Tongue (tissue), 1 donor: ENCODE measurements at regions not wholly inside any gene's neighbourhood (a gene's known extent, or its start where the extent isn't known, plus 50 kb on each side); places are given as distances from the start of the nearest gene placed in this dataset.

Experiments used
- DNase-seq: peaks from one replicate; pipeline ENCODE4 v3.0.0-alpha.2; 2015

GRCh38 chr4:4693258-4693657, 151.4 kb upstream of the STX18 start:
- no peak for DNase-seq

GRCh38 chr4:4690854-4691253, 149.0 kb upstream of the STX18 start:
- DNase-seq, result no peak

DNA sequence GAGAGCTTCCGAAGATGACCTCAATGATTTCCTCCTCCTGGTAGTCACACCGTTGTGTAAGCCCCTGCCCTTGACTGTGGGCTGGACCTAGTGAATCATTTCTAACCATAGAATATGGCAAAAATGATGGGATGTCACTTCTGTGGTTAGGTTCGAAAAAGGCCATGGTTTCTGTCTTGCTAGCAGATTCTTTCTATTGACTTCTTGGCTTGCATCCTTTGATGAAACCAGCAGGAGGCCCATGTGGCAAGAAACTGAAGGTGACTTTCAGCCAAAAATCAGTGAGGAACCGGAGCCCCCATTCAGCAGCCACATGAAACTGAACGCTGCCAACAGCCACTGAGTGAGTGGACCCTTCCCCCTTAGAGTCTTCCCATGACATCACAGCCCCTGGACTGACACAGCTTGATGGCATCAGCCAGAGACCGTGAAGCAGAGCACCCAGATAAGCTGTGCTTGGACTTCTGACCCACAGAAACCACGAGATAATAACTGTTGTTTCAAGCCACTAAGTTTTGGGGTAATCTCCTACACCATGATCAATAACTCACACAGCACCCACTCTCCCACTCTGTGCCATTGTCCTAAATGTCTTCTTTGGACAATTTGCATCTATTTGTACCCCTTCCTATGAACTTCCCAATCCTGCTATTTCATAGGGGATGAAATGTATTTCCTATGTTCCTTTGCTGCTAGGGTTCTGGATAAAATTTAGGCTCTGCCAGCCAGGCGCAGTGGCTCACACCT, 148.0 kb upstream of the STX18 start:
- DNase-seq, result no peak

DNA sequence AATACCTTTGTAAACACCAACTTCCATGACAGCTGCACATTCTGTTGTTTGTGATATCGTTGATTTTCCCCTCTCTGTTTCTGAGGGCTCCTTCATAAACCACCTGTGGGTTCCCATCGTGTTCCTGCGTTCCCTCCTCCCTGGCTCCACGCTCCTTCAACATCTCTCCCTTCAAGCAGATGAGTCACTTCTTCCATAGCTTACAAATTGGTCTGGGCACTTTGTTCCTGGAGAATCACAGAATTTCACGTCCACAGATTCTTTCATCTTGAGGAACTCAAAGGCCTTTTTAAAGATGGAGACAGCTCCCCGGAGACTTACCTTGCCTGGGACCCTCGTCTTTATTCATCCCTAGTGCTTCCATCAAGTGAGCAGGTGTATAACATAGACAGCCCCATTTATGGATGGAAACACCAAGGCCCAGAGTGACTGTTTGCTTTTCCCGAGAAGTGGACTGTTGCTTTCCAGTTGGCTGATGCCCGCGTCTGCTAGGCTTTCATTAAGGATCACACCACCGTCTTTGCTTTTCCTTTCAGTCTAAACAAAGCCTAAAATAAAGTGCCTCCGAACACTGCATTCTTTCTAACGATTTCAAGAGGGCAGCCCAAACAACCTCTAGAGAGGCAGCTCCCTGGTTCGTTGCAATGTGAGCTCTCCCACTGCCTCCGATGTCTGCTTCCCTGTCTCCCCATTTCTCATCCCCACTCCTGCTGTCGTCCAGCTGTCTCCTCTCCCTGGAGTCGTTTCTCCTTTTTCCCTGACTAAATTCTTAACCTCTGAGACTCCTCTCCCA, 146.3 kb upstream of the STX18 start:
- DNase-seq, result no peak

GRCh38 chr4:4687100-4687499, 145.3 kb upstream of the STX18 start:
- DNase-seq, result no peak

GRCh38 chr4:4685810-4686795, 144.3 kb upstream of the STX18 start:
- DNase-seq, result no peak

DNA sequence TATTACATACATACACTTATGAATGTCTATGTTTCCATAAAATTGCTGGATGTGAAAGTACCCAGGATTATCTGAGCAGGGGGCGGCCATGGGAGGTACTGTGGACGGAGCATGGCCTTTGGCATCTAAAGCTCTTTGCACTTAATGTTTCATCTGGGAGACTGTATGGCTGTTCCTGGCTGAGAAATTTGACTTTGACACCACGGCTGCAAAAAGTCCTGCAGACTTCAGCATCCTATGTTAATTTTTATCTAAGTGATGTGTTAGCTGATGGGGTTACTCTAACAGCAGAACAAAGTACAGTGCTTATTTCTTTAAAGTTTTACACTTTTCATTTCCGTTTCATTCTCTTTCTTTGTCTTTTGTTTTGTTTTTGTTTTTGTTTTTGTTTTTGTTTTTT, 139.8 kb upstream of the STX18 start:
- no peak for DNase-seq

DNA sequence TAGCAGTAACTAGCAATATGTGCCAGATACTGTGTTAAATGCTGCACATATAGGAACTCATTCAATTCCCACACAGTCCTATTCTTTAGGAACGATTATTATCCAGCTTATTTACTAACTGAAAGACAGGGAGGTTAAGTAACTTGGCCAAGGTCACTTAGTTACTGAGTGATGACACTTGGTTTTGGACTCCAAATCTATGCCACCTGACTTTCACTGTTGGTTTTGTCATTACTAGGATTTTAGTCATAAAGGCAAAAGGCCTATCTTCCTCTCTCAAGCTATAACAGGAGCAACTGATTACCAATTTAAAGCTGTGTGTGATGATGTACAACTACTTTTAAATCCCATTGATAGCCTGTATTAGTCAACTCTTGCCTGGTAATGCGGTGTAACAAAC, 138.9 kb upstream of the STX18 start:
- no peak for DNase-seq

DNA sequence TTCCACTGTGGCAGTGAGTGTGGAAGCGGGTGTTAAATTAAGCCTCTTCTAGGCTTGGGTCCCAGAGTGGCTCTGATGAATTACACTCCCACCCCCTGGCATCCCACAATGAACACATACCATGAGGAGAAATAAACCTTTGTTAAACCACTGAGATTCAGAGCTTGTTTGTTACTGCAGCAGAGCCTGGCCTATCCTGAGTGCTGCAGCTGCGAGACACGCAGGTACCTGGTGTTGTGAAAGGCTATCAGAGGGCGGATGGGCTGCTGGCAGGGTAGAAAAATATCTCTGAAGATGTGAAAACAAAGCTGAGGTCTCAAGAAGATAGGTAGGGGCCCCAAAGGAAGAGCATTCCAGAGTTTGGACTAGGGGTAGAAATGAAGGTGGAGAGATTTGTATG, 138.4 kb upstream of the STX18 start:
- no peak for DNase-seq

GRCh38 chr4:4677556-4678522, 136.0 kb upstream of the STX18 start:
- peak; percentile 79 for DNase-seq

DNA sequence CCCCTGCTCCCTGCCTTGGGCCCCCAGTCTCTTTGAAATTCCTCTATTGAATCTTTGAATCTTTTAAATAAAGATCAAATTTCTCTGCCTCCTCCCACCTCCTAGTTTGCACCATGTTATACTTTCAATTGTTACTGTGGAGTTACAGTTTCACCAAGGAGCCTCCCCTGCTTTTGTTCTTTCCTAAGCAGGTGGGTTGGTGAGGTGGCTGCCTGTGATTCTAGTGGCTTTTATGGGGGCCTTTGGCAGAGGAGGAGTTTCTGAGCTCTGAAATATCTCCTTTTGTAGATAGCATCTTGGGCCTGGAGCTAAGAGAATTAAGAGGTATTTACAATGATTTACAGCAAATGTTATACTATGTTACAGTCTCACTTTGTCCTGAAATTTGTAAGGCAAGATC, 133.8 kb upstream of the STX18 start:
- no peak for DNase-seq

DNA sequence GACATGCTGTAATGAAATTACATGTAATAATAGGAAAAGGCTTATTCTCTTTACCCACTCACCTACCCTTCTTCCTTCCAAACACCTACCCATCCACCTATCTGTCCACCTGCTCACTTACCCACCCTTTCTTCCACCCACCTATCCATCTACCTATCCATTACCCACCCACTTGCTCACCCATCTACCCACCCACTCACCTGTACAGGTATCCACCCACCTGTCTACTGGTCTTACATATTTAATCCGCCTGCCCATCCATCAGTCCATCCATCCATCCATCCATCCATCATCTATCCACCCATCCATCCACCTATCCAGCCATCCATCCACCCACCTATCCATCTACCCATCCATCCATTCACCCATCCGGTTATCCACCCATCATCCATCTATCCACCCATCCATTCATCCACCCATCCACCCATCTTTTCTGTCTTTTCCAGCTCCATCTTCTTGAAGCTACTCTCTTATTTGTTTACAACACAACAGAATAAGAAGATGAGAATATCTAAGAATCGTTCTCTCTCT, 133.3 kb upstream of the STX18 start:
- DNase-seq, result no peak

GRCh38 chr4:4673070-4673469, 131.2 kb upstream of the STX18 start:
- no peak for DNase-seq

- no peak for DNase-seq
Measured at GRCh38 chr4:4672402-4672801, 130.6 kb upstream of the STX18 start.

- no peak for DNase-seq
Measured at GRCh38 chr4:4671774-4672349, 130.0 kb upstream of the STX18 start.

GRCh38 chr4:4670869-4671268, 129.0 kb upstream of the STX18 start:
- no peak for DNase-seq

DNA sequence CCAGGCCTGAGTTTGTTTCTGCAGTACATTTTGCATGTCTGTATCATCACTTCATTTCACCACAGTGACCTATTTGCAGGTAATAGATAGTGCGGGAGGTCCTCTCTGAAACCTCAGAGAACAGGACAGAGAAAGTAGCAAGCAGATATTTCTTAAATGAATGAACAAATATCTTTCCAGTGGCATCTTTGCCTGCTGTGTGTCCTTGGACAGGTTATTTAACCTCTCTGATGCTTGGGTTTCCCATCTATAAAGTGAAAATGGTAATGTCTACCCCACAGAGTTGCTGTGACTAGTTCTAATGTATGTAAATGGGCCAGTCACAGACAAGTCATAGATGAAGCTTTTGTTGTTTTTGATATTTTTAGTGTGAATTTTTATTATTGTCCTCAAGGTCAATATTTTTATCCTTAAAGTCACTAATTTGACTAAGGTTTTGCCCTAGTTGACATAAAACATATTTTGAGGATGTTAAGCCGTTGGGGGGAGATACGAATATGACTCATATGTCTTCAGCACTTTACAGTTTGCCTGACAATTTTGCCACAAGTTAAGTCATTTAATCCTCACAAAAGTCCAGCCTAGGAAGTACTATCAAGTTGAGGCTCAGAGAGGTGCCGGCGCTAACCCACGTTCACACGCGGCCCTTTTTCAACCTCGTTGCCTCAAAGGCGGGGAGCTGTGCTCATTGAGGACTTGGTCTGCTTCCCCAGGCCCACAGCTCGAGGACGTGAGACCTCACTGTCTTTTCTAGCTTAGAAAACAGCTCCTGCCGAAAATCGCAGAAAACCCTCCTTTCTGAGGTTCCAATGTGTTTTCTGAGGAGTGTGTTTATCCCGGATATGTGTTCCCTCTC, 126.7 kb upstream of the STX18 start:
- DNase-seq, result no peak

DNA sequence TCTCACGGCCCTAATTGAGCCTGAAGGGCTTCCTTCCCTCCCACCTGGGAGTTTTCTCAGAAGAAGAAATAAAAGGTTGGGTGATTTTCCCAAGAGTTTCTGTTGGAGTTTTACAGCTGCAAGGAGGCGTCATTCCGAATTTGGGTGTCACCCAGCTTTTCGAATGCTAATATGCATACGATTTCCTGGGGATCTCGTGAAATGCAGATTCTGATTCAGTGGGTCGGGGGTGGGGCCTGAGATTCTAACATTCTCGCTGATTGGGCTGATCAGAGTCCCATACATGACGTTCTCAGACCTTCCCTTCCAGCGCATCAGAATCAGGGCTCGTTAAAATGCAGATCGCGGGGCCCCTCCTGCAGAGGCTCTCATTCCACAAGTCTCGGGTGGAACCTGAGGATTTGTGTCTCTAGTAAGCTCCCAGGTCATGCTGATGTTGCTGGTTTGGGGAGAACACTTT, 125.8 kb upstream of the STX18 start:
- DNase-seq, result no peak
